ENCODE measurements at regions not wholly inside any gene's neighbourhood (a gene's known extent, or its start where the extent isn't known, plus 50 kb on each side); places are given as distances from the start of the nearest gene placed in this dataset.
"Not testable (repeated sequence)": the region's sequence is repeated elsewhere in the genome, so short reads cannot be mapped to it uniquely, and the experiment has no call there.

GRCh38 chr5:21341203-21341947 is 1353.4 kb upstream of the CDH18 start:
- TF ChIP-seq POLR2A, CTCF, POLR2AphosphoS5, EP300 (IDR thresholded peaks at IDR 0.05): not testable (repeated sequence)
